ENCODE measurements at regions not wholly inside any gene's neighbourhood (a gene's known extent, or its start where the extent isn't known, plus 50 kb on each side); places are given as distances from the start of the nearest gene placed in this dataset.
A peak's percentile ranks its signal among the peaks of the same experiment; 100 is the strongest.
"Not testable (repeated sequence)": the region's sequence is repeated elsewhere in the genome, so short reads cannot be mapped to it uniquely, and the experiment has no call there.

DNA sequence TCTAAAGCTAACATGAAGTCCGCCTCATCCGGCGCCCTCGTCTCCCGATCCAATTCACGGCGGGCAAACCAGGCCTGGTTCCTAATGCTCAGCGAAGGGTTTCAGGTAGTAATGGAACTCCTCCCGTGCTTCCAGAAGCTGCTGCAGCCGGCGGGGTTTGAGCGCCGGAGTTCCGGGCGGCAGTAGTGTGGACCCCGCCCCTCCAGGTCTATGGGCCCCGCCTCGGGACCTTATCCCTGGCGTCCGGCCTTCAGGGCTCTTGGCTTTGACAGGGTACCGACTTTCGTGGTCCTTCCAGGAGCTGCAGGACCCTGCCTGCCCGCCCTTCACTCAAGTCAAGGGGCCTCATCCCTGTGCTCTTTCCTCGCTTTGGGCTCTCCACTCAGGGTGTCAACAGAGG is 304.1 kb downstream of the FAM72C start:
- TF ChIP-seq, protein P1, sequence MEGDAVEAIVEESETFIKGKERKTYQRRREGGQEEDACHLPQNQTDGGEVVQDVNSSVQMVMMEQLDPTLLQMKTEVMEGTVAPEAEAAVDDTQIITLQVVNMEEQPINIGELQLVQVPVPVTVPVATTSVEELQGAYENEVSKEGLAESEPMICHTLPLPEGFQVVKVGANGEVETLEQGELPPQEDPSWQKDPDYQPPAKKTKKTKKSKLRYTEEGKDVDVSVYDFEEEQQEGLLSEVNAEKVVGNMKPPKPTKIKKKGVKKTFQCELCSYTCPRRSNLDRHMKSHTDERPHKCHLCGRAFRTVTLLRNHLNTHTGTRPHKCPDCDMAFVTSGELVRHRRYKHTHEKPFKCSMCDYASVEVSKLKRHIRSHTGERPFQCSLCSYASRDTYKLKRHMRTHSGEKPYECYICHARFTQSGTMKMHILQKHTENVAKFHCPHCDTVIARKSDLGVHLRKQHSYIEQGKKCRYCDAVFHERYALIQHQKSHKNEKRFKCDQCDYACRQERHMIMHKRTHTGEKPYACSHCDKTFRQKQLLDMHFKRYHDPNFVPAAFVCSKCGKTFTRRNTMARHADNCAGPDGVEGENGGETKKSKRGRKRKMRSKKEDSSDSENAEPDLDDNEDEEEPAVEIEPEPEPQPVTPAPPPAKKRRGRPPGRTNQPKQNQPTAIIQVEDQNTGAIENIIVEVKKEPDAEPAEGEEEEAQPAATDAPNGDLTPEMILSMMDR (IDR thresholded peaks at IDR 0.05; ENCODE audit: borderline replicate concordance), result no peak
- peaks cover 92% of the 10 kb centered on the region for H3K27me3 ChIP-seq (ENCODE audit: low read depth)
- H3K27ac ChIP-seq (replicated peaks), result no peak overlapping the region
- no peaks in the 10 kb centered on the region for H3K36me3 ChIP-seq
- no peak overlapping the region for H3K4me3 ChIP-seq
- peaks cover 28% of the 10 kb centered on the region for H3K9me3 ChIP-seq (replicated peaks)
- intact Hi-C loops (cut with micrococcal nuclease), result no loop called here
- no peak for DNase-seq
- no peaks in the 10 kb centered on the region for H3K4me1 ChIP-seq

DNA sequence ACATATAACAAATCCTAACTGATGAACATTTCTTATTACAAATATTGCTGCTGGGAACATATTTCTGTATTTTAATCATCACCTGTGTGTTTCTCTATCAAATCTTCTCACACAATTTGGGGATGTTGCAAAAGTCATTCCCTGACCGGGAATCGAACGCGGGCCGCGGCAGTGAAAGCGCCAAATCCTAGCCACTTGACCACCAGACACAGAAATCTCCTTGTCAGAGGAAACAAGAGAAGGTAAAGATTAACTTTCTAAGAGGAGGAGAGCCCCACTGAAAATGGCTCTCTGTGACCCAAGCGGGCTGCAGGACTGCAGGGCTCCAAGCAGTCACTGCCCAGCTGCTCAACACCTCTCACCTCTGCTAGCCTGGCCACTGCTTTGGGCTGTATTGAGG is 304.9 kb downstream of the FAM72C start:
- Histone ChIP-seq H3K4me3 (no peak overlapping the region), H3K9me3 (replicated peaks) (peaks cover 28% of the 10 kb centered on the region), H3K27me3 (ENCODE audit: low read depth) (peaks cover 91% of the 10 kb centered on the region), H3K4me1 (no peaks in the 10 kb centered on the region), H3K36me3 (no peaks in the 10 kb centered on the region), H3K27ac (replicated peaks) (no peak overlapping the region)
- intact Hi-C loops (cut with micrococcal nuclease), result no loop called here
- TF ChIP-seq, protein P1 (IDR thresholded peaks at IDR 0.05; ENCODE audit: borderline replicate concordance), result no peak
- no peak for DNase-seq

DNA sequence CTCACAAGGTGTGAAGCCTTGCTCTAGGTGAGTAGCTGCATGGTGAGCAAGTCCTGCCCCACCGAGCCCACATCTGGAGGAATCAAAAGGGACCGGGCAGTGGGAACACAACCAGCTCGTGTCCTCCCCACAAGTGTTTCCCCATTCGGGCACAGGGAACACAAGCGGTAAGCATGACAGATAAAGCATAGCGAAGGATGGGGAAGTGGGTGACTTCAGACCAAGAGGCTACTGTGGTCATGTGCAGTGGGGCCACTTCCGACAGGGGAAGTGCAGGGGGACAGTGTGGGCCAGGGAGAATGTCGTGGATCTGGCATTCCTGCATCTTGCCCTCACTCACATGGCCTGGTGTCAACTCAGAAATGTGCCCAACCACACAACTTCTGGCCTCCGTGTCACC is 306.2 kb downstream of the FAM72C start:
- Histone ChIP-seq H3K4me3 (no peak overlapping the region), H3K27me3 (ENCODE audit: low read depth) (peaks cover 97% of the 10 kb centered on the region)
- intact Hi-C loops (cut with micrococcal nuclease), result no loop called here

DNA sequence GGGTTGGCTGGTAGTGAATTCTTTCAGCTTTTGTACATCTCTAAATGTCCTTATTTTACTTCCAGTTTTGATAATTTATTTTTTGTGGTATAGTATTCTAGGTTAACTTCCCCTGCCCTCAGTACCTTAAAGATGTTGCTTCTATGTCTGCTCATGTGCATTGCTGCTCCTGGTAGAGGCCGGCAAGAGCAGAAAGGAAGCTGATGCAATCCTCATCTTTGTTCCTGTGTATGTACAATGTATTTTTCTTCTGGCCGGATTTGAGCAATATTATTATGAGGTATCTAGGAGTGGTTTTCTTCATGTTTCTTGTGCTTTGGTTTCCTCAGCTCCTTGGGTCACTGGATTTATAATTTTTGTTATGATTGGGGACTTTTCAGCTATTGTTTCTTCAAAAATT is 308.7 kb downstream of the FAM72C start:
- H3K36me3 ChIP-seq; intact Hi-C loops (cut with micrococcal nuclease); H3K4me3 ChIP-seq; H3K27ac ChIP-seq (replicated peaks); DNase-seq: not testable (repeated sequence)
- Histone ChIP-seq H3K27me3 (ENCODE audit: low read depth) (peaks cover 99% of the 10 kb centered on the region), H3K4me1 (peaks cover 11% of the 10 kb centered on the region), H3K9me3 (replicated peaks) (peaks cover 13% of the 10 kb centered on the region)

More for the DNA sequence above, 306.2 kb downstream of the FAM72C start:
- no peak for DNase-seq
- Histone ChIP-seq H3K36me3 (no peaks in the 10 kb centered on the region), H3K4me1 (peaks cover 11% of the 10 kb centered on the region), H3K27ac (replicated peaks) (no peak overlapping the region), H3K9me3 (replicated peaks) (peaks cover 28% of the 10 kb centered on the region)
- TF ChIP-seq, protein P1 (IDR thresholded peaks at IDR 0.05; ENCODE audit: borderline replicate concordance), result no peak

DNA sequence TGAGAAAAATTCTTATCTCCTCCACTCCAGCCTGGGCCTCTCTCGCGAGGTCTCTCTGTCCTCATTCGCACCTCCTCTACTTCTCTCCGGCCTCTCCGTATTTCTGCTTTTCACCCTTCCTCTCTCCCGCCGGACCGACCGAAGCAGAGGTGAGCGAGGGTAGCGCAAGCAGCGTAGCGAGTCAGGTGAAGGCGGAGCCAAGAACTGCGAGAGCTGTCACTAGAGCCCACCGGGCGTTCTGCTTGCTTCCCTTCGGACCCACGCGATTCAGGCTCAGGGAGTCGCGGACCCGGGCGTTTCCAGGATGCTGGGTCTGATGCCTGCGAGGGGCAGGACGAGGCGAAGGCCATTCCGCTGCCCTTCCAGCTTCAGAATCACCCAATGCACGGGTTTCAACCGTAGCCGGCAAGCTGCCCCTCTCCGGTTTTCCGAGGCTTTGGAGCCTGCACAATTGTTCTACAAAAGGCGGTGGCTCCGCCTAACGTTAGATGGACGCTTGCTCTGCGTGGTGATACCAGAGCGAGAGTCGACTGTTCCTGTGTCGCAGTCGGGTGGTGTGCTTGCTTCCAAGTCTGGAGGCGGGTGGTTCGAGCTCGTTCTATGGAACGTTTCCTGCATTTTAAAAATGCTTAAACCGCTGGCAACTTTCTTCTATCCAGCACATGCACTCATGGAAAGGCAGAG is 310.2 kb downstream of the FAM72C start:
- intact Hi-C loops (cut with micrococcal nuclease), result no loop called here
- Histone ChIP-seq H3K4me1 (peaks cover 11% of the 10 kb centered on the region), H3K36me3 (no peaks in the 10 kb centered on the region), H3K9me3 (replicated peaks) (peaks cover 4% of the 10 kb centered on the region), H3K4me3 (peak overlapping the region; percentile 39), H3K27ac (replicated peaks) (no peak overlapping the region), H3K27me3 (ENCODE audit: low read depth) (peaks cover 99% of the 10 kb centered on the region)
- DNase-seq, result no peak
- TF ChIP-seq, protein P1 (IDR thresholded peaks at IDR 0.05; ENCODE audit: borderline replicate concordance), result no peak

DNA sequence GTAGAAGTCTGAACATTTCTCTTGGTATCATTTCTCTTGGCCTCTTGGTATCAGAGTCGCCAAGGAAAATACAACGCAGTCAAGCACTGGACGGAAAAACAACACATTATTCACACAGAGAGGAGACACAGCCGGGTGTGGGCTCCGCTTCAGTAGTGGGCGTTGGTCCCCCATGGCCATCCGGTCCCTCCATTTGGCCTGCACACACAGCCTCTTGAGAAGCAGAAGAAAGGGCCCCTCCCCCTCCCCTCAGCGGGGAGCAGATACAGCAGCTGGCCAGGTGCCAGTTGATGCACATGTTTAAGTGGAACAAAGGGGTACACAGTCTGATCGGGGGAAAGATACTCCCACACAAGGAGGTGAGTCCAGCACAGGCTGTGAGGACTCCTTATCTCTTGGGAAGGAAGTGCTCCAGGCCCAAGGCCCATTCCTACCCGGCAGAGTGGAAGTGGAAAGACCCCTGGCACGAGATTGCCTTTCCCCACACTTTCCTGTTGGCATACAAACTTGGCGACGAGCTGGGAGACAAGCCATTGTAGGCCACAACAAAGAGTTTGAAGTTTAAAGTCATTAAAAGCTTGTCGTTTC is 311.3 kb downstream of the FAM72C start:
- DNase-seq, result no peak
- TF ChIP-seq, protein P1 (IDR thresholded peaks at IDR 0.05; ENCODE audit: borderline replicate concordance), result no peak
- no peak overlapping the region for H3K4me3 ChIP-seq
- H3K4me1 ChIP-seq, result peaks cover 11% of the 10 kb centered on the region
- peaks cover 99% of the 10 kb centered on the region for H3K27me3 ChIP-seq (ENCODE audit: low read depth)
- intact Hi-C loops (cut with micrococcal nuclease), result no loop called here
- no peak overlapping the region for H3K27ac ChIP-seq (replicated peaks)
- H3K9me3 ChIP-seq (replicated peaks), result peaks cover 10% of the 10 kb centered on the region
- no peaks in the 10 kb centered on the region for H3K36me3 ChIP-seq

Data from left ventricle myocardium inferior (tissue), 1 donor.